Peyer's patch (tissue), 4 donors: ENCODE measurements at regions not wholly inside any gene's neighbourhood (a gene's known extent, or its start where the extent isn't known, plus 50 kb on each side); places are given as distances from the start of the nearest gene placed in this dataset.

Experiments used
- CTCF ChIP-seq, 6 experiments: fragments of 450-650 bp in 4 of 6; fragments of 200-600 bp in 2 of 6; sonication (generic) in 1 of 6; IDR thresholded peaks; one replicate each; pipeline ENCODE4 v1.5.1; 2017 to 2019; ENCODE audit warnings: antibody characterized with exemption in 6 of 6, mild to moderate bottlenecking in 3 of 6, moderate library complexity in 1 of 6
- POLR2A ChIP-seq, 2 donors: fragments of 450-650 bp; IDR thresholded peaks; one replicate each; pipeline ENCODE4 v1.5.1; 2017; ENCODE audit warnings: antibody characterized with exemption in 2 of 2, mild to moderate bottlenecking in 2 of 2, moderate library complexity in 2 of 2

GRCh38 chr11:38884145-38884865, 2286.3 kb upstream of the RAG2 start:
- TF ChIP-seq CTCF (IDR thresholded peaks at IDR 0.05) (no peak), POLR2A (IDR thresholded peaks at IDR 0.05) (no peak)
